WTC11 (cell line): ENCODE measurements at regions not wholly inside any gene's neighbourhood (a gene's known extent, or its start where the extent isn't known, plus 50 kb on each side); places are given as distances from the start of the nearest gene placed in this dataset.

ENCODE experiments used
- ATAC-seq: fragments of 200-7000 bp; cut with Tn5 transposase; 2 replicates; pipeline ENCODE4 v1.10.0; 2021; ENCODE audit warnings: mild to moderate bottlenecking, moderate library complexity
- CTCF ChIA-PET: fragments of 300-600 bp; sonication (Branson Sonifier 250); formaldehyde crosslinking; loops from one replicate; lab custom pipeline; 2021; ENCODE audit warnings: antibody characterized with exemption; lab: Charles Lee
- POLR2A ChIA-PET: fragments of 350-600 bp; sonication (Branson Sonifier 250); formaldehyde crosslinking; loops from one replicate; lab custom pipeline; 2021; ENCODE audit warnings: antibody characterized with exemption; lab: Charles Lee
- DNase-seq: peaks from one replicate; pipeline ENCODE4 v3.0.0; 2021; ENCODE audit warnings: low spot score
- H3K27ac Mint-ChIP-seq: 2 replicates; pipeline ENCODE4 v1.8.0; 2021; ENCODE audit warnings: mixed read lengths
- H3K27me3 Mint-ChIP-seq: 2 replicates; pipeline ENCODE4 v1.8.0; 2021; ENCODE audit warnings: low read depth, mild to moderate bottlenecking, moderate library complexity, mixed read lengths
- H3K36me3 Mint-ChIP-seq: 2 replicates; pipeline ENCODE4 v1.8.0; 2021; ENCODE audit warnings: mixed read lengths
- H3K4me1 Mint-ChIP-seq: 2 replicates; pipeline ENCODE4 v1.8.0; 2022; ENCODE audit warnings: mixed read lengths
- H3K4me3 Mint-ChIP-seq: 2 replicates; pipeline ENCODE4 v1.8.0; 2021; ENCODE audit warnings: mild to moderate bottlenecking, moderate library complexity, mixed read lengths
- H3K9me3 Mint-ChIP-seq: 2 replicates; pipeline ENCODE4 v1.8.0; 2021; ENCODE audit warnings: mixed read lengths
- ATF6 ChIP-seq: sonication (generic); formaldehyde crosslinking; IDR thresholded peaks from 2 replicates; pipeline ENCODE4 v1.8.1; 2023; ENCODE audit warnings: mild to moderate bottlenecking, missing genetic modification reagents
- CTCF ChIP-seq: fragments of 200-600 bp; IDR thresholded peaks from 2 replicates; pipeline ENCODE4 v1.8.0; 2022; ENCODE audit warnings: antibody characterized with exemption
- E2F4 ChIP-seq: sonication (generic); formaldehyde crosslinking; IDR thresholded peaks from 2 replicates; pipeline ENCODE4 v1.8.1; 2022; ENCODE audit warnings: low read depth, mild to moderate bottlenecking, moderate library complexity, missing genetic modification reagents, borderline replicate concordance
- EMX1 ChIP-seq: fragments of 250-450 bp; sonication (Bioruptor Pico); IDR thresholded peaks from 2 replicates; pipeline ENCODE4 v1.8.0; 2021; ENCODE audit warnings: mild to moderate bottlenecking
- FOXK1 ChIP-seq: sonication (generic); formaldehyde crosslinking; IDR thresholded peaks from 2 replicates; pipeline ENCODE4 v1.8.0; 2022; ENCODE audit warnings: mild to moderate bottlenecking, moderate library complexity, missing genetic modification reagents
- FOXP4 ChIP-seq: sonication (generic); formaldehyde crosslinking; IDR thresholded peaks from 2 replicates; pipeline ENCODE4 v1.8.0; 2022; ENCODE audit warnings: mild to moderate bottlenecking, missing genetic modification reagents
- GRHL2 ChIP-seq: fragments of 250-450 bp; sonication (Bioruptor Pico); IDR thresholded peaks from 2 replicates; pipeline ENCODE4 v1.8.0; 2022; ENCODE audit warnings: mild to moderate bottlenecking, moderate library complexity; ENCODE audit not compliant: insufficient replicate concordance, severe bottlenecking
- JUN ChIP-seq: sonication (generic); formaldehyde crosslinking; IDR thresholded peaks from 2 replicates; pipeline ENCODE4 v1.8.0; 2023; ENCODE audit warnings: mild to moderate bottlenecking, missing genetic modification reagents
- KAT7 ChIP-seq: sonication (generic); formaldehyde crosslinking; IDR thresholded peaks from 2 replicates; pipeline ENCODE4 v1.8.1; 2023; ENCODE audit warnings: missing genetic modification reagents, mild to moderate bottlenecking, borderline replicate concordance
- MXD4 ChIP-seq: fragments of 250-450 bp; sonication (Bioruptor Pico); IDR thresholded peaks from 2 replicates; pipeline ENCODE4 v1.8.0; 2021; ENCODE audit warnings: mild to moderate bottlenecking, moderate library complexity, borderline replicate concordance
- NR3C1 ChIP-seq: sonication (generic); formaldehyde crosslinking; conservative IDR thresholded peaks from 2 replicates; pipeline ENCODE4 v1.8.1; 2023; ENCODE audit warnings: low read depth, mild to moderate bottlenecking, missing genetic modification reagents
- SMAD3 ChIP-seq: sonication (generic); formaldehyde crosslinking; IDR thresholded peaks from 2 replicates; pipeline ENCODE4 v1.8.0; 2022; ENCODE audit warnings: missing genetic modification reagents, mild to moderate bottlenecking, borderline replicate concordance
- SP1 ChIP-seq: sonication (generic); formaldehyde crosslinking; conservative IDR thresholded peaks from 2 replicates; pipeline ENCODE4 v1.8.1; 2022; ENCODE audit warnings: missing genetic modification reagents
- STAT6 ChIP-seq: sonication (generic); formaldehyde crosslinking; conservative IDR thresholded peaks from 2 replicates; pipeline ENCODE4 v1.8.1; 2023; ENCODE audit warnings: mild to moderate bottlenecking, low read depth, missing genetic modification reagents, moderate library complexity
- ZBTB43 ChIP-seq: sonication (generic); formaldehyde crosslinking; IDR thresholded peaks from 2 replicates; pipeline ENCODE4 v1.8.1; 2023; ENCODE audit warnings: mild to moderate bottlenecking, missing genetic modification reagents
- ZNF232 ChIP-seq: sonication (generic); formaldehyde crosslinking; IDR thresholded peaks from 2 replicates; pipeline ENCODE4 v1.8.0; 2022; ENCODE audit warnings: mild to moderate bottlenecking, missing genetic modification reagents
- ZNF512 ChIP-seq: sonication (generic); formaldehyde crosslinking; IDR thresholded peaks from 2 replicates; pipeline ENCODE4 v1.8.1; 2022; ENCODE audit warnings: missing genetic modification reagents, borderline replicate concordance
- TF ChIP-seq, protein P1 (sequence below): sonication (generic); formaldehyde crosslinking; IDR thresholded peaks from 2 replicates; pipeline ENCODE4 v1.8.1; 2022; ENCODE audit warnings: mild to moderate bottlenecking, moderate library complexity, missing genetic modification reagents
- TF ChIP-seq, protein P2 (sequence below): sonication (generic); formaldehyde crosslinking; conservative IDR thresholded peaks from 2 replicates; pipeline ENCODE4 v1.8.1; 2022; ENCODE audit warnings: mild to moderate bottlenecking, missing genetic modification reagents

DNA sequence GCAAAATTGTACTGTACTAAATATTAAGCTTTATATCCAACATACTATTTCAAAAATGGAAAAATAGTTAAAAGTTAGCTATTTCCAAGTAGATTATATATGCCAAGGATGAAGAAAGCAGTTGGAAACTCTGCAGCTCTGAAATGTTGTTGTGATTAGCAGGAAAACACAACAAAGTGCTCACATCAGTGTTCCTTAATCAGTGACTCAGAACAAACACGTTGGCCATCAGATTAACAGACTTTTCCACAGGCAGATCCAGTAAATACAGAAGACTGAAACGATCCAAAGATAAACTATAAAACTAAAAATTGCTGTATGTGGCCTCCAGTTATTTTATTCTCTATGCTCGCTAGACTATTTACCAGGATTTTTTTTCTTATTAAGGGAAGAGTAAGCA is 99.6 kb upstream of the SEMA3D start (continued):
- TF ChIP-seq KAT7 (no peak), ZNF232 (CRISPR knock-in tag) (no peak), SP1 (CRISPR knock-in tag) (no peak), MXD4 (CRISPR knock-in tag) (no peak), ZBTB43 (CRISPR knock-in tag) (no peak), FOXP4 (CRISPR knock-in tag) (no peak), ZNF512 (CRISPR knock-in tag) (no peak), NR3C1 (no peak)
- TF ChIP-seq, all 79 proteins: peak for 0

DNA sequence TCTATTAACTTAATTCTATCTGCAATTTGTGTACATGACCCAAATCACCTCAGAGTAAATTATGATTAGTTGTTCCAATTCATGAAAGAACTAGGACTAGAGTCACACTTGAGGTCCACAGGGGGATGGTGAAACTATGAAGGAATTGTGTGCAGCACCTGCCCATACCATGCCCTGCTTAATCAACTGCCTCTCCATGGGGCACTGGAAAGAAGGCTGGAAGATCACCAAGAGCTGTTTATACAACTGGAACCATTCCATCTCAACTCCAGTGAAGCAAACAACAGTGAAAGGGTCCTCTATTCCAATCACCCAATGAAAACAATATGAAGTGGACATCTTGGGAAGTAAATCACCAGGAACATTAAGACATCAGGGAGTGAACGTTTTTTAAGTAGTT is 98.7 kb upstream of the SEMA3D start:
- no peaks in the 10 kb centered on the region for H3K9me3 Mint-ChIP-seq
- no peaks in the 10 kb centered on the region for H3K36me3 Mint-ChIP-seq
- no peak overlapping the region for H3K27ac Mint-ChIP-seq
- ChIA-PET POLR2A (no interaction called here), CTCF (no interaction called here)
- H3K4me1 Mint-ChIP-seq: peaks cover 31% of the 10 kb centered on the region
- H3K4me3 Mint-ChIP-seq: no peak overlapping the region
- no peaks in the 10 kb centered on the region for H3K27me3 Mint-ChIP-seq
- ATAC-seq: no peak
- DNase-seq: no peak
- TF ChIP-seq JUN (CRISPR knock-in tag) (no peak), ZNF512 (CRISPR knock-in tag) (no peak), E2F4 (CRISPR knock-in tag) (no peak), FOXK1 (no peak), EMX1 (no peak), GRHL2 (CRISPR knock-in tag) (no peak), STAT6 (CRISPR knock-in tag) (no peak), SMAD3 (CRISPR knock-in tag) (no peak), CTCF (no peak), ATF6 (CRISPR knock-in tag) (no peak)
- TF ChIP-seq, protein P1, sequence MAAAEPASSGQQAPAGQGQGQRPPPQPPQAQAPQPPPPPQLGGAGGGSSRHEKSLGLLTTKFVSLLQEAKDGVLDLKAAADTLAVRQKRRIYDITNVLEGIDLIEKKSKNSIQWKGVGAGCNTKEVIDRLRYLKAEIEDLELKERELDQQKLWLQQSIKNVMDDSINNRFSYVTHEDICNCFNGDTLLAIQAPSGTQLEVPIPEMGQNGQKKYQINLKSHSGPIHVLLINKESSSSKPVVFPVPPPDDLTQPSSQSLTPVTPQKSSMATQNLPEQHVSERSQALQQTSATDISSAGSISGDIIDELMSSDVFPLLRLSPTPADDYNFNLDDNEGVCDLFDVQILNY (CRISPR knock-in tag): no peak
- TF ChIP-seq, protein P2, sequence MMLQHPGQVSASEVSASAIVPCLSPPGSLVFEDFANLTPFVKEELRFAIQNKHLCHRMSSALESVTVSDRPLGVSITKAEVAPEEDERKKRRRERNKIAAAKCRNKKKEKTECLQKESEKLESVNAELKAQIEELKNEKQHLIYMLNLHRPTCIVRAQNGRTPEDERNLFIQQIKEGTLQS (CRISPR knock-in tag): no peak
